ENCODE measurements at regions not wholly inside any gene's neighbourhood (a gene's known extent, or its start where the extent isn't known, plus 50 kb on each side); places are given as distances from the start of the nearest gene placed in this dataset.
A peak's percentile ranks its signal among the peaks of the same experiment; 100 is the strongest.

- no peak for DNase-seq (ENCODE audit: low read depth)
Measured at GRCh38 chrX:116226665-116227484, 56.3 kb downstream of the AGTR2 start.

- DNase-seq (ENCODE audit: low read depth), result no peak
Measured at GRCh38 chrX:116230130-116230898, 59.8 kb downstream of the AGTR2 start.

GRCh38 chrX:116232833-116233232 is 62.3 kb downstream of the AGTR2 start:
- DNase-seq (ENCODE audit: low read depth), result peak; percentile 21

GRCh38 chrX:116236666-116237065 is 66.1 kb downstream of the AGTR2 start:
- peak; percentile 2 for DNase-seq (ENCODE audit: low read depth)

GRCh38 chrX:116238093-116238492 is 67.5 kb downstream of the AGTR2 start:
- no peak for DNase-seq (ENCODE audit: low read depth)

- DNase-seq (ENCODE audit: low read depth), result no peak
Measured at GRCh38 chrX:116238567-116239255, 68.2 kb downstream of the AGTR2 start.

- no peak for DNase-seq (ENCODE audit: low read depth)
Measured at GRCh38 chrX:116239944-116240840, 69.6 kb downstream of the AGTR2 start.

GRCh38 chrX:116241001-116241400 is 70.5 kb downstream of the AGTR2 start:
- no peak for DNase-seq (ENCODE audit: low read depth)

- no peak for DNase-seq (ENCODE audit: low read depth)
Measured at GRCh38 chrX:116243039-116243438, 72.5 kb downstream of the AGTR2 start.

- no peak for DNase-seq (ENCODE audit: low read depth)
Measured at GRCh38 chrX:116246261-116246660, 75.7 kb downstream of the AGTR2 start.

- DNase-seq (ENCODE audit: low read depth), result no peak
Measured at GRCh38 chrX:116267511-116268040, 97.0 kb downstream of the AGTR2 start.

- DNase-seq (ENCODE audit: low read depth), result peak; percentile 33
Measured at GRCh38 chrX:116272322-116272721, 101.8 kb downstream of the AGTR2 start.

- DNase-seq (ENCODE audit: low read depth), result no peak
Measured at GRCh38 chrX:116272861-116273260, 102.3 kb downstream of the AGTR2 start.

GRCh38 chrX:116276261-116276660 is 105.7 kb downstream of the AGTR2 start:
- DNase-seq (ENCODE audit: low read depth), result no peak

- DNase-seq (ENCODE audit: low read depth), result no peak
Measured at GRCh38 chrX:116277351-116278225, 107.0 kb downstream of the AGTR2 start.

GRCh38 chrX:116278826-116279225 is 108.3 kb downstream of the AGTR2 start:
- no peak for DNase-seq (ENCODE audit: low read depth)

- no peak for DNase-seq (ENCODE audit: low read depth)
Measured at GRCh38 chrX:116281106-116281505, 110.6 kb downstream of the AGTR2 start.

- no peak for DNase-seq (ENCODE audit: low read depth)
Measured at GRCh38 chrX:116282751-116283150, 112.2 kb downstream of the AGTR2 start.

GRCh38 chrX:116284400-116284799 is 113.9 kb downstream of the AGTR2 start:
- no peak for DNase-seq (ENCODE audit: low read depth)

GRCh38 chrX:116285501-116285900 is 115.0 kb downstream of the AGTR2 start:
- DNase-seq (ENCODE audit: low read depth), result no peak

All from fibroblast of the conjunctiva (primary cell).